NCI-H2171 treated with DMSO at 0.1 percent for 48 hours (cell line): ENCODE measurements at regions not wholly inside any gene's neighbourhood (a gene's known extent, or its start where the extent isn't known, plus 50 kb on each side); places are given as distances from the start of the nearest gene placed in this dataset.

Source experiments
- DNase-seq: peaks from one replicate; lab custom pipeline; 2025; lab: John Stamatoyannopoulos, UW

DNA sequence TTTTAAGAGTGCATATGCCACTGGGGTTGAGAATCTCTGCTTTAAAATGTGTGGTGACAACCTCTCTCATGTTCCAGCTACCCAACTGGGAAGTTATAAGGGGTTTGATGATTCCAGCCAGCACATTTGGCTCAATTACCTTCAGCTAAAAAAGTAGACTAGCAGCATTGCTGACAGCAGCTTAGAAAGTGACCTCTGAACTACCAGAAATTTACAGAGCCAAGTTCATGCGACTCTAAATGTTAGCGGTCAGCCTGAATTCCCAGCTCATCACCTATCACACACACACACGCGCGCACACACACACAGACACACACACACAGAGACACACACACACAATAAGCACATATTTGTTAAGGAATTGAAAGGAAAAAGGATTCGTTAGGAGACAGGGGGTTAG, 377.5 kb downstream of the TMEM167A start:
- DNase-seq: no peak

GRCh38 chr5:82698026-82698425, 379.2 kb downstream of the TMEM167A start:
- no peak for DNase-seq

DNA sequence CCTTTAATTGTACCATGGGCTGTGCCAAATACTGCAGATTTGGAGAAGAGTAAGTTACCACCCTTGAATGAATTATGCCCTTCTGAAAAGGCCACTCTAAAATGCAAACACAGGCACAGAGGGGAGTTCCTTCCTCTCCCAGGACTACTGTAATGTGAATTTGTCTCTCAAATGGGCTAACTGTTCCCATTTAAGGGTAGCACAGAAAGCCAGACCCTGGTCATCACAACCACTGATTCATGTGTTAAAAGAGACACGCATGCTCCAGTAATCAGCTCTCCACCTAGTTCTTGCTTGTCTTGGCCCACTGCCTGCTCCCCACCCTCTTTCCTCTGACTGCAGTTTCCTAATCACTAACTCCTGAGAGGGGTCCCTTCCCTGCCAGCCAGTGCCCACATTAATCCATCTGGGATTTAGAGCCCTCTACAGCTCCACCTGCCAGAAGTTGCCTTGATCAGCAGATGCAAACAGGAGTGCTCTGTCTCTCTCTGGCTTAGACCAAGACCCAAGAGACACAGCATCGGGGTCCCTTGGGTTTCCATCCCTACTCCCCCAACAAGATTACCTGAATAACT, 382.4 kb downstream of the TMEM167A start:
- DNase-seq: no peak

GRCh38 chr5:82692826-82693225, 384.4 kb downstream of the TMEM167A start:
- no peak for DNase-seq

DNA sequence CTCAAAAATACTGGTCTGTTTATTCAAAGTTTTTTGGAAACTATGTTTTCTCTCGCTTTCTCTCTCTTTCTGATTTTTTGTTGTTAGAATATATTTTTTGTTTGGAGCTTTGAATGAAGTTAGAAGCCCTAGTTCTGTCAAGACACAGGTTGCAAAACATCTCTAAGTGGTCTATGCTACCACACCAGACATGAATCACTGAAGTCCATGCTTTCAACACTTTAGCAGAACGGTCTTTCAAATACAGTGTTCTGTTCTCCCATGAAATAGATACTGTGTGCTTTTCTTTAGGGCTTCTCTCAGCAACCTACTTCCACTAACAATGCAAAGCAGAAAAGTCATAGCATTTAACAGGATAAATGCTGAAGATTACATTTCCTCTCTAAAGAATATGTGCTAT, 392.5 kb downstream of the TMEM167A start:
- DNase-seq: no peak

GRCh38 chr5:82684165-82684564, 393.0 kb downstream of the TMEM167A start:
- no peak for DNase-seq

- DNase-seq: no peak
These were observed 397.5 kb downstream of the TMEM167A start for GRCh38 chr5:82679660-82680059.

- no peak for DNase-seq
These were observed 398.5 kb upstream of the RPS23 start for GRCh38 chr5:82676661-82677060.

GRCh38 chr5:82674671-82675070, 396.5 kb upstream of the RPS23 start:
- no peak for DNase-seq

DNA sequence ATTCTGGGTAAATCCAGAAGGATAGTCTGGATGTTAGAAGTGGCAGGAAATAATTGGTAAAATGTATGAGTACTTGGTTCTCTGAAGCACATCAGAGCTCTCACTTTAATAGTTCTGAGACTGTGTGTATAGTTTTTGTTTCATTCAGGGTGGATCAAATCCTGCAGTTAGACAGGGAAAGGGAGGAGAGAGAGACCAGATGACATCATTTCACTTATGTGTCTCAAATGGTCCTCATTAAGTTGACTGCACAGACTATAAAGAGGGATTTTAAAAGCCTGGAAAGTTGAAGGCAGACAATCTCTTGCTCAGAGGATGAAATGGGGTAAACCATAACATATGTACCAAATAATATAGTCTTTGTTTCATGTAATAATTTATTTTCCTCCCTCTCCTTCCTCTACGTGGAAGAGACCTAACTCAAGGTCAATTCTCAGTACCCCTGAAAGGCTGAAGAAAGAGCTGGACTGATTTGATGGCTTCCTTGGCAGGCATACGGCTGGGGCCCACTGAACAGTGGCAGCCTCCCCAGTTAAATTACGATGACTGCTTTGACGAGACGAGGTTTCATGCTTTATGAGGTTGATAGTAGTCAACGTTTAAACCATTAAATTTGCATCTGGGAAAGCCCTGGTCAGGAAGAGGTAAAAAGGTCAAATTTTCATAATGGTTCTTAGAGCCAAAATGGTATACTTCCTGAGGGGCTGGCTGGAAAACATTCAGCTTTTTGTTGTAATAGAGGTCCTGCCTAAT, 395.1 kb upstream of the RPS23 start:
- no peak for DNase-seq

GRCh38 chr5:82670692-82671091, 392.5 kb upstream of the RPS23 start:
- no peak for DNase-seq

DNA sequence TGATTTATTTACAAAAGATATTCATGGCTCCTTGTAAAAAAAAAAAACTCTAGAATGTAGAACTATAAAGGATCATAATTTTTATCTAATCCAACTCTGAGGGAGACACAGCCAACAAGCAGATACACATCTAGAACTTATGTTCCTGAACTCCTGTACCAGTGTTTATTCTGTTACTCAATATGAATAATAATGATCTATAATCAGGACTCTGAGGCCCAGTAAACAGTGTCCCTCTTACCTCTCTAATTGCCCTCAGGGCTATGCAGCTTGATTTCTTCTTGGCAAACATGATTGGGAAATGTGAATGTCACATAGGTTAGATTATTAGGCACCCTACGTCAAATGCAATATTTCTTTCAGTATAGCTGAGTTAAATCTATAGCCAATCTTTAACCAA, 391.6 kb upstream of the RPS23 start:
- DNase-seq: no peak

- DNase-seq: no peak
These were observed 388.2 kb upstream of the RPS23 start for GRCh38 chr5:82666312-82666711.

GRCh38 chr5:82664732-82665131, 386.6 kb upstream of the RPS23 start:
- DNase-seq: no peak

- no peak for DNase-seq
These were observed 385.1 kb upstream of the RPS23 start for GRCh38 chr5:82663225-82663624.

GRCh38 chr5:82662340-82662739, 384.2 kb upstream of the RPS23 start:
- no peak for DNase-seq

DNA sequence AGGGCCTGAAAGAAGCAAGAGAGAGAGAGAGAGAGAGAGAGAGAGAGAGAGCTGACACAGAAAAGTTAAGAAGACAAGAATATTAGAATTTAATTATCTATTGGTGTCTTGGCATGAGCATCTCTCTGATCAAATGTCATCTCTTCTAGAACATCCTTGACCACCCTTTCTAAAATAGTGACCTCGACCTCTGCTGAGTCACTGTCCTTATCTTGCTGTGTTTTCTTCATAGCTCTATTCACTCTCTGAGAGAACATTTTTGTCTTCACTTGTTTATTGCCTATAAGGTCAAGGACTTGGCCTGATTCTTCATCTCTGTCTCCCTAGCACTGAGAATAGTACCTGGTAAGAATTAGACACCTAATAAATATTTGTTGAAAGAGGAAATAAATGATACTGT, 383.8 kb upstream of the RPS23 start:
- no peak for DNase-seq

DNA sequence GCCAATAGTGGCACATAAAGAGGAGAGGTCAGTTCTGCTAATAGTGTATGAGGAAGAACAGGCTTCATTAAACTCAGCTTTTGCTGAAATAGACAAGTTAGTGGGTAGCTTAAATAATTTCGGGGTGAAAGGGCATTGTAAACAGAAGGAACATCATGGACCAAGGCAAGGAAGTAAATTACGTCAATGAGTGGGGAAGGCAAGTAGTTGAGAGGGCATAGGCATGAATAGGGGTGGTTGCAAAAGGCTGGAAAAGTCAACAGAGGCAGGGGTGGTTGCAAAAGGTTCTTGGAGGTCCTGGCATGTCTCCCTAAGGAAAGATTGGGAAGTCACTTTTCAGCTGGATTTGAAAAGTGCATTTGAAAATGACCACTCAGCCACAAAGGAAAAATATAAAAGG, 383.3 kb upstream of the RPS23 start:
- DNase-seq: no peak

GRCh38 chr5:82659115-82659514, 381.0 kb upstream of the RPS23 start:
- DNase-seq: no peak

GRCh38 chr5:82657033-82657699, 379.0 kb upstream of the RPS23 start:
- no peak for DNase-seq

GRCh38 chr5:82656341-82656761, 378.2 kb upstream of the RPS23 start:
- DNase-seq: no peak

DNA sequence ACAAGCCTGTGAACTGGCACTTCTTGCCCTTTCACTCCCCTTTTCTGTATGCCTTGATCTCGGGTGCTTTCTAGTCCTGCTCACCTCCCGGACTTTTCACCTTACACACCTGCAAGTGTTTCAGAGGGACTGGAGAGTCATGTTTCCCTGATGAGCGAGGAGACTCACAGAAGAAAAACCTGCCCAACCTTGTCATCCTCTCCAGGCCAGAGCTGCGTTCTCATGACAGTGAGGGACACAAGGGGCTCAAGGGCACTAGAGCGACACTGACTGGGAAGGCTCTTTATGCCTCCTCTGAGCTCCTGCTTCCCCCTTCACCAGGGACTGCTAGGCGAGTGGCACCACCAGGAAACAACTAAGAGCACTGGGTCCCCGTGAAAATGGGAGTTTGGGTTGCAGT, 376.9 kb upstream of the RPS23 start:
- no peak for DNase-seq

- DNase-seq: no peak
These were observed 371.8 kb upstream of the RPS23 start for GRCh38 chr5:82649943-82650342.
